Gastroesophageal sphincter (tissue), 4 donors: ENCODE measurements at regions not wholly inside any gene's neighbourhood (a gene's known extent, or its start where the extent isn't known, plus 50 kb on each side); places are given as distances from the start of the nearest gene placed in this dataset.
"Not testable (repeated sequence)": the region's sequence is repeated elsewhere in the genome, so short reads cannot be mapped to it uniquely, and the experiment has no call there.

Experiments used
- ATAC-seq: fragments of 150-250 bp; one replicate; pipeline ENCODE4 v1.9.1; 2016; ENCODE audit warnings: mild to moderate bottlenecking, moderate library complexity
- H3K27ac ChIP-seq, 4 donors: fragments of 200-600 bp; sonication (generic) in 3 of 4; 1 replicate in 3 of 4; 2 replicates in 1 of 4; pipeline ENCODE4 v1.5.1; 2016 to 2019
- H3K27me3 ChIP-seq: fragments of 200-600 bp; sonication (generic); one replicate; pipeline ENCODE4 v1.5.1; 2019
- H3K36me3 ChIP-seq, 2 donors: fragments of 200-600 bp; sonication (generic); one replicate each; pipeline ENCODE4 v1.5.1; 2019; ENCODE audit warnings: control low read depth in 1 of 2
- H3K4me1 ChIP-seq, 3 donors: fragments of 200-600 bp; sonication (generic); 1 replicate in 2 of 3; 2 replicates in 1 of 3; pipeline ENCODE4 v1.5.1; 2016 to 2019; ENCODE audit warnings: control low read depth in 2 of 3
- H3K4me3 ChIP-seq, 2 donors: fragments of 200-600 bp; sonication (generic); one replicate each; pipeline ENCODE4 v1.5.1; 2019; ENCODE audit warnings: mild to moderate bottlenecking in 1 of 2, moderate library complexity in 1 of 2
- H3K9me3 ChIP-seq, 3 donors: fragments of 200-600 bp; sonication (generic); one replicate each; pipeline ENCODE4 v1.5.1; 2017 to 2019; ENCODE audit warnings: control low read depth in 2 of 3
- CTCF ChIP-seq, 4 experiments: fragments of 200-600 bp in 2 of 4; fragments of 450-650 bp in 2 of 4; sonication (generic) in 1 of 4; IDR thresholded peaks; one replicate each; pipeline ENCODE4 v1.5.1; 2017 to 2019; ENCODE audit warnings: antibody characterized with exemption in 4 of 4, mild to moderate bottlenecking in 2 of 4, moderate library complexity in 2 of 4
- EP300 ChIP-seq: sonication (generic); formaldehyde crosslinking; IDR thresholded peaks from one replicate; pipeline ENCODE4 v1.6.1; 2017; ENCODE audit warnings: antibody characterized with exemption, mild to moderate bottlenecking
- POLR2A ChIP-seq, 2 donors: fragments of 450-650 bp; IDR thresholded peaks; one replicate each; pipeline ENCODE4 v1.6.1; 2017; ENCODE audit warnings: antibody characterized with exemption in 2 of 2, mild to moderate bottlenecking in 2 of 2, moderate library complexity in 1 of 2
- POLR2AphosphoS5 ChIP-seq: sonication (generic); formaldehyde crosslinking; IDR thresholded peaks from one replicate; pipeline ENCODE4 v1.6.1; 2017; ENCODE audit warnings: antibody characterized with exemption
- WGBS, 2 donors: methylation state at CpG; one replicate each; pipeline ENCODE4 v1.1.5; 2018; ENCODE audit warnings: low coverage in 1 of 2; 5-methylcytosine and 5-hydroxymethylcytosine counted together

GRCh38 chr1:221602830-221603229, 139.1 kb downstream of the DUSP10 start:
- no peaks in the 10 kb centered on the region for H3K27me3 ChIP-seq
- WGBS, 2 donors, result 90 to 100% methylated on average over 2 of the region's 2 CpGs
- no peaks in the 10 kb centered on the region for H3K36me3 ChIP-seq
- no peak overlapping the region for H3K4me3 ChIP-seq
- H3K27ac ChIP-seq, result no peak overlapping the region
- H3K4me1 ChIP-seq, result no peaks in the 10 kb centered on the region
- no peak for ATAC-seq
- no peaks in the 10 kb centered on the region for H3K9me3 ChIP-seq
- no peak for TF ChIP-seq POLR2AphosphoS5
- no peak for TF ChIP-seq CTCF (IDR thresholded peaks at IDR 0.05)
- no peak for TF ChIP-seq POLR2A (IDR thresholded peaks at IDR 0.05)
- TF ChIP-seq EP300, result no peak

GRCh38 chr1:221604390-221604789, 137.5 kb downstream of the DUSP10 start:
- H3K36me3 ChIP-seq, H3K4me3 ChIP-seq, H3K4me1 ChIP-seq, H3K27ac ChIP-seq, H3K9me3 ChIP-seq, H3K27me3 ChIP-seq, ATAC-seq: not testable (repeated sequence)

GRCh38 chr1:221604948-221605347, 136.9 kb downstream of the DUSP10 start:
- H3K4me3 ChIP-seq, result no peak overlapping the region
- H3K36me3 ChIP-seq, result no peaks in the 10 kb centered on the region
- ATAC-seq, result no peak
- no peaks in the 10 kb centered on the region for H3K27me3 ChIP-seq
- TF ChIP-seq POLR2AphosphoS5 (no peak), EP300 (no peak), POLR2A (IDR thresholded peaks at IDR 0.05) (no peak)
- no peaks in the 10 kb centered on the region for H3K4me1 ChIP-seq
- H3K27ac ChIP-seq, result no peak overlapping the region
- H3K9me3 ChIP-seq, result no peaks in the 10 kb centered on the region

- Histone ChIP-seq H3K27ac (no peak overlapping the region), H3K4me3 (no peak overlapping the region), H3K27me3 (no peaks in the 10 kb centered on the region), H3K9me3 (no peaks in the 10 kb centered on the region), H3K36me3 (no peaks in the 10 kb centered on the region), H3K4me1 (no peaks in the 10 kb centered on the region)
- TF ChIP-seq CTCF (IDR thresholded peaks at IDR 0.05), result no peak
- TF ChIP-seq POLR2AphosphoS5, result no peak
- TF ChIP-seq POLR2A (IDR thresholded peaks at IDR 0.05), result no peak
- no peak for TF ChIP-seq EP300
- WGBS, 2 donors, result 89% methylated on average over 1 of the region's 1 CpG
- ATAC-seq, result no peak
Measured at GRCh38 chr1:221605569-221605968, 136.3 kb downstream of the DUSP10 start.

- WGBS, 2 donors, result 73 to 77% methylated on average over 4 of the region's 4 CpGs
- Histone ChIP-seq H3K4me3 (no peak overlapping the region), H3K4me1 (no peaks in the 10 kb centered on the region), H3K27me3 (no peaks in the 10 kb centered on the region), H3K27ac (no peak overlapping the region), H3K9me3 (no peaks in the 10 kb centered on the region), H3K36me3 (no peaks in the 10 kb centered on the region)
- no peak for ATAC-seq
- TF ChIP-seq POLR2AphosphoS5 (no peak), POLR2A (IDR thresholded peaks at IDR 0.05) (no peak), CTCF (IDR thresholded peaks at IDR 0.05) (no peak), EP300 (no peak)
Measured at GRCh38 chr1:221606256-221606655, 135.6 kb downstream of the DUSP10 start.

- ATAC-seq, result no peak
- H3K27ac ChIP-seq, result no peak overlapping the region
Measured at GRCh38 chr1:221608835-221609320, 133.0 kb downstream of the DUSP10 start.

More at GRCh38 chr1:221608835-221609320, 133.0 kb downstream of the DUSP10 start:
- Histone ChIP-seq H3K27me3 (no peaks in the 10 kb centered on the region), H3K4me3 (no peak overlapping the region), H3K36me3 (no peaks in the 10 kb centered on the region), H3K4me1 (peaks cover 0 to 17% (median 0%) of the 10 kb centered on the region in 3 donors), H3K9me3 (no peaks in the 10 kb centered on the region)
- no peak for TF ChIP-seq CTCF (IDR thresholded peaks at IDR 0.05)
- TF ChIP-seq POLR2A (IDR thresholded peaks at IDR 0.05), result no peak
- no peak for TF ChIP-seq POLR2AphosphoS5
- TF ChIP-seq EP300, result no peak
